H7 (cell line): ENCODE measurements at regions not wholly inside any gene's neighbourhood (a gene's known extent, or its start where the extent isn't known, plus 50 kb on each side); places are given as distances from the start of the nearest gene placed in this dataset.
"Not testable (repeated sequence)": the region's sequence is repeated elsewhere in the genome, so short reads cannot be mapped to it uniquely, and the experiment has no call there.

Experiments used
- DNase-seq: peaks from one replicate; pipeline ENCODE4 v3.0.0; 2012
- H3K27me3 ChIP-seq: 2 replicates; pipeline ENCODE4 v1.6.0; 2011; ENCODE audit warnings: mild to moderate bottlenecking, low read length; ENCODE audit not compliant: control insufficient read depth, insufficient read depth
- H3K36me3 ChIP-seq: replicated peaks from 2 replicates; pipeline ENCODE4 v1.5.1; 2011; ENCODE audit warnings: low read length; ENCODE audit not compliant: control insufficient read depth, insufficient read depth
- H3K4me3 ChIP-seq: 2 replicates; pipeline ENCODE4 v1.5.1; 2011; ENCODE audit warnings: low read depth, mild to moderate bottlenecking, control low read depth, low read length, moderate library complexity; ENCODE audit not compliant: insufficient read depth

DNA sequence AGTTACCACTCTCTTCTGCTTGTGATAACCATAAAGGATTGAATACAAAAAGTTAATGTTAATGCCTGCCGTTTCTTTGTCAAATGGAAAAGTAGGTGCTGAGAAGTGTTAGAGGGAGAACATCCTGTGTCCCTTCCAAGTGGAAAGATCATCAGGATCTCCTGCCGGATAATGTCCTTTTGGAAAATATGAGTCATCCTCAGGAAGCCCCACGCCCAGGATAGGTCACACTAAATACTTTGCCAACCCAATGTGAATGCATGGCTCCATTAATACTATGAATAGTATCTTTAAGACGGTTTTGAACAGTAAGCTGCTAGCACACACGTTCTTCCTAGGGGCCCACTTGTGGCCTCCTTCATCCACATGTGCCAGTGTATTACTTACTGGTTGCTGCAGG lies 279.5 kb downstream of the ZNF326 start:
- no peak for DNase-seq
- Histone ChIP-seq H3K4me3 (no peak overlapping the region), H3K27me3 (no peaks in the 10 kb centered on the region), H3K36me3 (no peaks in the 10 kb centered on the region)

- Histone ChIP-seq H3K27me3 (no peaks in the 10 kb centered on the region), H3K36me3 (no peaks in the 10 kb centered on the region), H3K4me3 (no peak overlapping the region)
- DNase-seq, result no peak
These were observed 278.4 kb downstream of the ZNF326 start for GRCh38 chr1:90273241-90273774.

DNA sequence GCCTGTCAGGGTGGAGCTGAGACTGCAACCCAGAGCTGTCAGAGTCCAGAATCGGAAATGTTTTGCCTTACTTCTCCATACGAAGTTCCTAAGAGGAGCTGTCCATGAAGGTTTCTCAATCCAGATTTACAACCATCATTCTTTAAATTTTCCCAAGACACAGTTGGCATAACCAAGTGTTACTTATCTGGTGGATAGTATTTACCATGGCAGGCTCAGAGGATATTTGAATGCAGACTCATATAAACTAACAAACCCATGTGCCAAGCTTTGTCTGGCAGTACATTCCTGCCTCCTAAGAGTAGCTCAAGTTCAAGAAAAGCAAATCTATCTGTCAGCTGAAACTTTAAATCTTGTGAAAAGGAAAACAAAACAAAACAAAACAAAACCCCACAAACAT lies 267.9 kb downstream of the ZNF326 start:
- DNase-seq, result no peak
- H3K27me3 ChIP-seq, result no peaks in the 10 kb centered on the region
- no peak overlapping the region for H3K4me3 ChIP-seq
- H3K36me3 ChIP-seq, result no peaks in the 10 kb centered on the region

- H3K4me3 ChIP-seq, result no peak overlapping the region
- no peaks in the 10 kb centered on the region for H3K36me3 ChIP-seq
- DNase-seq, result no peak
- no peaks in the 10 kb centered on the region for H3K27me3 ChIP-seq
These were observed 267.4 kb downstream of the ZNF326 start for GRCh38 chr1:90262286-90262685.

GRCh38 chr1:90246069-90246468 lies 251.2 kb downstream of the ZNF326 start:
- H3K27me3 ChIP-seq, result no peaks in the 10 kb centered on the region
- no peak for DNase-seq
- no peak overlapping the region for H3K4me3 ChIP-seq
- no peaks in the 10 kb centered on the region for H3K36me3 ChIP-seq

GRCh38 chr1:90236493-90236892 lies 241.6 kb downstream of the ZNF326 start:
- Histone ChIP-seq H3K36me3 (no peaks in the 10 kb centered on the region), H3K27me3 (no peaks in the 10 kb centered on the region), H3K4me3 (no peak overlapping the region)
- no peak for DNase-seq

GRCh38 chr1:90223401-90223800 lies 228.5 kb downstream of the ZNF326 start:
- no peak for DNase-seq
- no peak overlapping the region for H3K4me3 ChIP-seq
- H3K36me3 ChIP-seq, result no peaks in the 10 kb centered on the region
- H3K27me3 ChIP-seq, result no peaks in the 10 kb centered on the region

- no peaks in the 10 kb centered on the region for H3K27me3 ChIP-seq
- no peaks in the 10 kb centered on the region for H3K36me3 ChIP-seq
- DNase-seq, result no peak
- no peak overlapping the region for H3K4me3 ChIP-seq
These were observed 226.2 kb downstream of the ZNF326 start for GRCh38 chr1:90220941-90221693.

DNA sequence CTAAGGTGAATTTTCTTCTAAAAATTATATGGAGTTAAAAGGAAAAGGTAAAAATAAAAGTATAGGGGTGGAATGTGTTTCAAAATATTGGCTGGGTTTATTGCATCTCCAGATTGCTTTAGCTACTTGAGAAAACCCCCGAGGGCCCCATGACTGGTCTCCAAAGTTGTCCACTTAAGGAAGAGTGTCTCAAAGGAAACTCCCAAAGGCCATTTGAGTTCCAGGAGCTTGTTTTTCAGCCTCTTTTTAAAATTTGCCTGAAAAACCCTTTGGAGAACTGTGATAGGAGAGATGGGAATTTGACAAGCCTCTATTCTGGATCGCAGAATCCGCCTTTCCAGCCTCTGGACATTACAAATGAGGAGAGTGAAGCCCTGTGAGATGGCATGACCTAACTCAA lies 225.6 kb downstream of the ZNF326 start:
- Histone ChIP-seq H3K36me3 (no peaks in the 10 kb centered on the region), H3K4me3 (no peak overlapping the region), H3K27me3 (no peaks in the 10 kb centered on the region)
- no peak for DNase-seq

DNA sequence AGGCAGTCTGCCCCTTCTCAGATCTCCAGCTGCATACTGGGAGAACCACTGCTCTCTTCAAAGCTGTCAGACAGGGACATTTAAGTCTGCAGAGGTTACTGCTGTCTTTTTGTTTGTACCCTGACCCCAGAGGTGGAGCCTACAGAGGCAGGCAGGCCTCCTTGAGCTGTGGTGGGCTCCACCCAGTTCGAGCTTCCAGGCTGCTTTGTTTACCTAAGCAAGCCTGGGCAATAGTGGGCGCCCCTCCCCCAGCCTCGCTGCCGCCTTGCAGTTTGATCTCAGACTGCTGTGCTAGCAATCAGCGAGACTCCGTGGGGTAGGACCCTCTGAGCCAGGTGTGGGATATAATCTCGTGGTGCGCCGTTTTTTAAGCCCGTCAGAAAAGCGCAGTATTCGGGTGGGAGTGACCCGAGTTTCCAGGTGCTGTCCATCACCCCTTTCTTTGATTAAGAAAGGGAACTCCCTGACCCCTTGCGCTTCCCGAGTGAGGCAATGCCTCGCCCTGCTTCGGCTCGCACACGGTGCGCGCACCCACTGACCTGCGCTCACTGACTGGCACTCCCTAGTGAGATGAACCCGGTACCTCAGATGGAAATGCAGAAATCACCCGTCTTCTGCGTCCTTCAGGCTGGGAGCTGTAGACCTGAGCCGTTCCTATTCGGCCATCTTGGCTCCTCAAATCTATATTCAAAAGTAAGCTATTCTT lies 224.4 kb downstream of the ZNF326 start:
- H3K36me3 ChIP-seq, DNase-seq, H3K27me3 ChIP-seq: not testable (repeated sequence)
- peak overlapping the region; percentile 52 for H3K4me3 ChIP-seq

GRCh38 chr1:90210633-90211491 lies 216.0 kb downstream of the ZNF326 start:
- no peak overlapping the region for H3K4me3 ChIP-seq
- H3K36me3 ChIP-seq, result no peaks in the 10 kb centered on the region
- no peaks in the 10 kb centered on the region for H3K27me3 ChIP-seq
- no peak for DNase-seq

DNA sequence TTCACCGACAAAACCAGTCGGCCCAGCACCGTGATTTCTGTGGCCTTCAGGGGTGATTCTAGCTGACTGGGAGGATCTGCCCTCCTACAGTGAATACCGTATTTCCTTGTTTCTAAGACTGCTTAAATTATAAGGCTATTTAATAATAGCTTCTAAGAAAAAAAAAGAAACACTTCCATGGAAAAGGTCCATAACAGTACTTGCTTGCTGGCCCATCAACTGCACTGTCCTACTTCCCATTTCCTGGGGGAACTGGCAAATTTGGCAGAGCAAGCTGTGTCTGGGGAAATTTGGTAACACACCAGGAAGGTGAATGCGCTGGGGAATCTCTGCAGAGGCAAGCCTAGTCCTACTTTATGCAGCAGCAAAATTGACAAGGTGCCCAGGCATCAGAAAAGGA lies 214.0 kb downstream of the ZNF326 start:
- Histone ChIP-seq H3K4me3 (no peak overlapping the region), H3K36me3 (no peaks in the 10 kb centered on the region), H3K27me3 (no peaks in the 10 kb centered on the region)
- DNase-seq, result no peak

DNA sequence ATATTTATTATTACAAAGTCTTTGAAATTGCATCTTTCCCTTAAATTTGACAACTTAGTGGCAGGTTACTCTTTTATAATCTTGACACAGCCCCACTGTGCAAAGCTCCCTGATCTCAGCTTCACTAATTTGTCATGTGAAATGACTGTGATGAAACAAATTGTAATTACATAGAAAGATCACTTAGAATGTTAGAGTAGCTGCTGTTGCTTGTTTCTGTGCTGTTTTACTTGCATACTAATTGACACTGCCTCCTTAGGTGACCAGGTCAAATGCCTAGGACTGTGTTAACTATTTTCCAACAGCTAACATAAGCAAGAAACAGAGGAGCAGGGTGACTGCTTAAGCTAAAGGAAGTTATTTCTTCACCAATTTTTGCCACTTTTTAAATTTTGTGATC lies 211.3 kb downstream of the ZNF326 start:
- Histone ChIP-seq H3K27me3 (no peaks in the 10 kb centered on the region), H3K4me3 (no peak overlapping the region), H3K36me3 (no peaks in the 10 kb centered on the region)
- no peak for DNase-seq

- DNase-seq, result no peak
- Histone ChIP-seq H3K27me3 (no peaks in the 10 kb centered on the region), H3K36me3 (no peaks in the 10 kb centered on the region), H3K4me3 (no peak overlapping the region)
These were observed 209.9 kb downstream of the ZNF326 start for GRCh38 chr1:90204780-90205179.
